GM18507 (cell line): ENCODE measurements at regions not wholly inside any gene's neighbourhood (a gene's known extent, or its start where the extent isn't known, plus 50 kb on each side); places are given as distances from the start of the nearest gene placed in this dataset.
"Not testable (repeated sequence)": the region's sequence is repeated elsewhere in the genome, so short reads cannot be mapped to it uniquely, and the experiment has no call there.

Experiments
- DNase-seq: peaks from one replicate; pipeline ENCODE4 v3.0.0; 2011; ENCODE audit warnings: low read depth; ENCODE audit not compliant: insufficient read length; ENCODE audit errors: extremely low spot score
- FAIRE-seq: peaks from 2 replicates; lab custom pipeline; 2011; peaks lifted over from hg19 to GRCh38; lab: Jason Lieb, UNC

DNA sequence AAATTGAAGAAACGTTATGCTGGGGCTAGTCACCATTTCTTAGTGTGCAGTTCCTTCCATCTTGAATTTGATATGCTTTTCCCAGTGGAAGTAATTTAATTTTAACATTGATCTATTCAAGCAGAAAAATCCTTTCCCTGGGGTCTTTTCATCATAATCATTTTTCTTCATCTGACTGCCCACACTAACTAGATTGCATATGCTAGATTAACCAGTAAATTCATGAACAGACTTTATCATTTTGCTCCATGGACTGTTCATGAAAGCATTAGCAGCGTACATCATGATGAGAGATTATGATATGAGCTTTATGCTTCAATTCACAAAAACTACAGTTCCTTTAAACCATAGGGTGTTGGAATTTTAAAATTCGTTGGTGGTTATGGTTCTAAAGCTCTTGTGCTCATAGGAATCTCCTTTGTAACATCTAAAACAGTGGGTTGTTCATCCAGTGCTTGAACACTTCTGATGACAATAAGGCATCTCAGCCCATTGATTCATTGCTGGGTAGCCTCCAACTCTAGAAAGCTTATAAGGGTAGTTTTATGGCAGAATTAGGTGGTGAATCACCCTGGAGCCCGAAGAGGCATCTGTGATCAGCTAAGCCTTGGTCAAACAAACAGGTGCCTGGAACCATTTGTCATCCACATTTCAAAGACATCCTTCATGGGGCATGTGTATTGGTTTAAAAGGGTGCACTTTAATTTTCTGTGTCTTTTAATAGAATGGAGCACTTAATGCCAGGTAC lies 77.2 kb upstream of the NDUFV2 start:
- FAIRE-seq (no peak), DNase-seq (no peak)

DNA sequence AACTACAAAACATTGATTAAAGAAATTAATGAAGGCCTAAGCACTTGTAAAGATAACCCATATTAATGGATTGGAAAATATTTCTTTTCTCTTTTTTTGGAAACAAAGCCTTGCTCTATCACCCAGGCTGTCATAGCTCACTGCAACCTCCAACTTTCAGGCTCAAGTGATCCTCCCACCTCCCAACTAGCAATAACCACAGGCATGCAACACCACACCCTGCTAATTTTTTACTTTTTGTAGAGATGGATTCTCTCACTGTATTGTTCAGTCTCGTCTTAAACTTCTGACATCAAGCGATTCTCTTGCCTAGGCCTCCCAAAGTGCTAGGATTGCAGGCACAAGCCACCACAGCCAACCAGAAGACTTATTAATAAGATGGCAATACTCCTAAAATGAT lies 73.4 kb upstream of the NDUFV2 start:
- FAIRE-seq (no peak), DNase-seq (no peak)

GRCh38 chr18:9032519-9032918 lies 70.0 kb upstream of the NDUFV2 start:
- no peak for DNase-seq
- FAIRE-seq, result no peak

DNA sequence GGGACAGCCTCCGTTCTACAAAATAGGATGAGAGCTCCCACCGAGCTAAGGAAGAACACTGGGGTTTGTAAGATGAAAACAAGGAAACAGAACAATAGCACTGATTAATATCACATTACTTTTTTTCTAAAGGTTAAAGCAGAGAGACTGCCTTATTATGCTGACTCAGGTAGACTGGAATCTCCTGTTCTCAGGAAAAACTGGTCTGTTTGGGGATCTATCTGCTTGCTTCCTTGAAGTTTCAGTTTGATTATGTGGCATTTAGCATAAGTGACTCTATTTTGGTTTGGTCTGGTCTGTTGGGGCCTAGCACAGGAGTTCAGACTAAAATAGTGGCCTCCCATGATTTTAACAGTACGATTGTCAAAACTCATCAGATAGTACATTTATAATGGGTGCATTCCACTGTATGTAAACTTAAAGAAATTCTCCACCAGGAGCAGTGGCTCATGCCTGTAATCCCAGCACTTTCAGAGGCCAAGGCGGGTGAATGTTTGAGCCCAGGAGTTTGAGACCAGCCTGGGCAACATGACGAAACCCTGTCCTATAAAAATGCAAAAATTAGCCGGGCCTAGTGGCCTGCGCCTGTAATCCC lies 64.1 kb upstream of the NDUFV2 start:
- DNase-seq, result no peak
- FAIRE-seq, result no peak

DNA sequence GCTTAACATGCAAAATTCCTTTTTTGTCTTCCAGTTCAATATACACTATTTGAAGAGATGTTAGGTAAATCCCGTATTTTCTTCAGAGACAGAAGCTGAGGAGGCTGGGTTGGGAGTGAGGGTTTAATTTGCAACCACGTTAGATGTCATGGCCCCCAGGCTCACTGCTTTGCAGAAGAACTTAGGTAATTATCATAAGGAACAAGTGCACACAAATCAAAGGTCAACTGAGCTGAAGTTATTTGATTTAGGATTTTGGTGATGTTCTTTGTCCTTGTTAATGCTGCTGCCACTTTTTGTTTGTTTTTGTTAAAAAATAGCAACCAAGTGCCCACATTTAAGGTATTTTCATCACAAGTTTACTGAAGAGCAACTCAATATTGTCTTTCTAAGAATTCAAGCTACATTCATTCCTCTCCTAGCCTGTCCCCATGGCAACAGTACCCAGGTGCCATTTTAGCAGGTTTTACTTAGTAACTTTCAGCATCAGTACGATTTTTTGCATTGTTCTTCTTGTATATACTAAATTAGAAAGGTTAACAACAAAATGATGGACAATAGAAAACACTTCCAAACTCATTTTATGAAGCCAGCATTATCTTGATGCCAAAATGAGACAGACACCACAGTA lies 62.9 kb upstream of the NDUFV2 start:
- no peak for DNase-seq
- no peak for FAIRE-seq

DNA sequence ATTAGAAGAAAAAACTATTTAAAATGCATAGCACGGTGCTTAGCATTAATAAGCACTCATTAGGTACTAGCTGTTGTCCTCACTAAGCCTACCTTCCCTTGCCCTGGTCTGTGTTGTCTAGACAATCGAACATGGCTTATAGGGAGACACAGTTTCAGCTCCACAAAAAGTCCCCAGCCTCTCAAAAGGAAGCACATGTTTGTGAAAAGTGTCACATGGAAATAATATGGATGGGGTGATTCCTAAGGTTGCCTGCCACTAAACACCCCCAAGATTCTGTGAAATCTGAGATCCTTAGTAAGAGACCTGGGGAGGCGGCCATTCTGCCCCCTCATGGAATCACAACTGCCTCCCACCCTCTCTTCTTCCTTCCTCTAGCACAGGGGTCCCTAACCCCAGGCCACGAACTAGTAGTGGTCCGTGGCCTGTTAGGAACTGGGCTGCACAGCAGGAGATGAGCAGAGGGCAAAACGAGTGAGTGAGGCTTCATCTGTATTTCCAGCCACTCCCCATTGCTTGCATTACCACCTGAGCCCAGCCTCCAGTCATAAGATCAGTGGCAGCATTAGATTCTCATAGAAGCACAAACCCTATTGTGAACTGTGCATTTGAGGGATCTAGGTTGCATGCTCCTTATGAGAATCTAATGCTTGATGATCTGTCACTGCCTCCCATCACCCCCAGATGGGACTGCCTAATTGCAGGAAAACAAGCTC lies 59.6 kb upstream of the NDUFV2 start:
- DNase-seq (no peak), FAIRE-seq (no peak)

DNA sequence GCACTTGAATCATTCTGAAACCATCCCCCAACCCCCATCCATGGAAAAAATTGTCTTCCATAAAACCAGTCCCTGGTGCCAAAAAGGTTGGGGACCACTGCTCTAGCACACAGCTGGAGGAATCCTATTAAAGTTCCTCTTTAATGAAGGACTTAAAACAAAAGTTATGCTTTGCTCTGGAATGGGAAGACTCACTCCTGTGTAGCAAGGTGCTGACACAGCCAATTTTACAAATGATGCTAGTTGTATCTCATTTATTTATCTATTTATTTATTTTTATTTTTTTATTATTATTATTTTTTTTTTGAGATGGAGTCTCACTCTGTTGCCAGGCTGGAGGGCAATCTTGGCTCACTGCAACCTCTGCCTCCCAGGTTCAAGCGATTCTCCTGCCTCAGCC lies 58.9 kb upstream of the NDUFV2 start:
- no peak for DNase-seq
- FAIRE-seq, result no peak

- no peak for DNase-seq
- FAIRE-seq, result no peak
Observed at GRCh38 chr18:9047715-9048114, 54.8 kb upstream of the NDUFV2 start.

DNA sequence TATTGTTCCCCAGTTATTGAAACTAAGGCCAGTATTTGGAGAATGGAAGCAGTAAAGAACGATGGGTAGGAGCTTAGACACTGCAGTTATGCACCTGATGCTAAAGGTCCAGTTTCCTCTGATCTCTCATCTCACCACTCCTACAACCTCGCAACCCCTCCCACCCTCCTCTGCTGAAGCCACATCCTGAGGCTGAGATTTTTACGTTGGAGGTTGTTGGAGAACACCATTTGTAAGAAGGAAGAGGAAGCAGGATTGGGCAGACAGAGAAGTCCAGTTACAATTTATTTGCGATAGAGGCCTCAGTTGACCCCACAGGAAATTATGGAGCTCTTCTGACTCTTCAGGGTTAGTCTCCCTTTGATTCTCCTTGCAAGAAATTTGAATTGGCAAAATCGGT lies 54.3 kb upstream of the NDUFV2 start:
- DNase-seq (no peak), FAIRE-seq (no peak)

GRCh38 chr18:9048808-9049494 lies 53.5 kb upstream of the NDUFV2 start:
- DNase-seq (no peak), FAIRE-seq (no peak)

DNA sequence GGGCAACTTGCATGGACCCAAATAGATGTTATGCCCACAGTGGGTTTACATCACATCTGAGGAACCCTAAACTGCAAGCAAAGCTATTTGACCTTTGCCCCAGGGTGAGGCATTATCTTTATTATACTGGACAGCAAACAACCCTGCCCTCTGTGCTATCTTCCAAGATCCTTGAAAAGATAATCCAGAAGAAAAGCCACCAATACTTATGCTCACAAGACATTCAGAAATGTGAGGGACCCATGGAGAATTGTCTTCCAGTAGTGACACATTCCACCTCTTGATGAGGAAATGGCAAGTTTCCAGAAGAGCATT lies 53.0 kb upstream of the NDUFV2 start:
- FAIRE-seq (no peak), DNase-seq (no peak)

DNA sequence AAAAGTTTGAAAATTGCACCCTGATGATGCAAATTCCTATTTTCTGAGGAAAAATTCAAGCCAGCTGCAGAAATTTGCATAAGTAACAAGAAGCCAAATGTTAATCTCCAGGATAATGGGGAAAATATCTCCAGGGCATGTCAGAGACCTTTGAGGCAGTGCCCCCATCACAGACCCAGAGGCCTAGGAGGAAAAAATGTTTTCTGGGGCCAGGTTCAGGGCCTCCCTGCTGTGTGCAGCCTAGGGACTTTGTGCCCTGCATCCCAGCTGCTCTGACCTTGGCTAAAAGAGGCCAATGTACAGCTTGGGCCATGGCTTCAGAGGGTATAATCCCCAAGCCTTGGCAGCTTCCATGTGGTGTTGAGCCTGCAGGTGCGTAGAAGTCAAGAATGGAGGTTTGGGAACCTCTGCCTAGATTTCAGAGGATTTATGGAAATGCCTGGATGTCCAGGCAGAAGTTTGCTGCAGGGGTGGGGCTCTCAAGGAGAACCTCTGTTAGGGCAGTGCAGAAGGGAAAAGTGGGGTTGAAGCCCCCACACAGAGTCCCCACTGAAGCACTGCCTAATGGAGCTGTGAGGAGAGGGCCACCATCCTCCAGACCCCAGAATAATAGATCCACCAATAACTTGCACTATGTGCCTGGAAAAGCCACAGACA lies 51.7 kb upstream of the NDUFV2 start:
- FAIRE-seq, result not testable (repeated sequence)

More for the DNA sequence above, 51.7 kb upstream of the NDUFV2 start:
- not testable (repeated sequence) for DNase-seq
